CD4-positive, alpha-beta T cell (primary cell): ENCODE measurements at regions not wholly inside any gene's neighbourhood (a gene's known extent, or its start where the extent isn't known, plus 50 kb on each side); places are given as distances from the start of the nearest gene placed in this dataset.

Experiments
- ATAC-seq: fragments of 200-7000 bp; cut with Tn5 transposase; one replicate; pipeline ENCODE4 v1.10.0; 2022; ENCODE audit warnings: mild to moderate bottlenecking; ENCODE audit not compliant: poor library complexity
- CTCF ChIA-PET: fragments of 350-600 bp; sonication (Branson Sonifier 250); formaldehyde crosslinking; loops from one replicate; lab custom pipeline; 2021; ENCODE audit warnings: antibody characterized with exemption, inconsistent platforms; lab: Charles Lee
- POLR2A ChIA-PET: fragments of 350-600 bp; sonication (Branson Sonifier 250); formaldehyde crosslinking; loops from one replicate; lab custom pipeline; 2021; ENCODE audit warnings: antibody characterized with exemption, inconsistent platforms; lab: Charles Lee
- DNase-seq, 14 experiments: peaks; one replicate each; pipeline ENCODE4 v3.0.0-alpha.2; 2013 to 2020; ENCODE audit warnings: mixed read lengths in 2 of 14
- H3K27ac ChIP-seq, 2 donors: one replicate each; pipeline versions ENCODE4 v1.5.1 to v1.7.0; 2013; ENCODE audit warnings: low read length in 2 of 2, low read depth in 1 of 2, mild to moderate bottlenecking in 1 of 2
- H3K27me3 ChIP-seq, 2 experiments: 1 replicate in 1 of 2; 2 replicates in 1 of 2; pipeline versions ENCODE4 v1.6.1 to v1.7.0; 2013; ENCODE audit warnings: low read length in 2 of 2, control low read depth in 1 of 2, mild to moderate bottlenecking in 1 of 2, moderate library complexity in 1 of 2; ENCODE audit not compliant: insufficient read depth in 2 of 2, control insufficient read depth in 1 of 2
- H3K36me3 ChIP-seq: one replicate; pipeline ENCODE4 v1.6.1; 2013; ENCODE audit warnings: low read length, control low read depth; ENCODE audit not compliant: insufficient read depth
- H3K4me1 ChIP-seq: one replicate; pipeline ENCODE4 v1.6.1; 2013; ENCODE audit warnings: low read length, control low read depth; ENCODE audit not compliant: insufficient read depth
- H3K4me3 ChIP-seq: one replicate; pipeline ENCODE4 v1.5.1; 2013; ENCODE audit warnings: mild to moderate bottlenecking, low read length, moderate library complexity
- H3K9me3 ChIP-seq, 2 experiments: 1 replicate in 1 of 2; 2 replicates in 1 of 2; pipeline versions ENCODE4 v1.6.1 to v1.7.0; 2013; ENCODE audit warnings: low read length in 2 of 2, mild to moderate bottlenecking in 2 of 2, control low read depth in 1 of 2, moderate library complexity in 1 of 2; ENCODE audit not compliant: control insufficient read depth in 1 of 2, insufficient read depth in 1 of 2
- H3K27ac Mint-ChIP-seq: one replicate; pipeline ENCODE4 v1.8.0; 2020; ENCODE audit warnings: mixed read lengths
- H3K27me3 Mint-ChIP-seq: one replicate; pipeline ENCODE4 v1.8.0; 2021; ENCODE audit warnings: mixed read lengths
- H3K36me3 Mint-ChIP-seq: one replicate; pipeline ENCODE4 v1.8.0; 2021; ENCODE audit warnings: low read depth, mixed read lengths
- H3K4me1 Mint-ChIP-seq: one replicate; pipeline ENCODE4 v1.8.0; 2021; ENCODE audit warnings: low read depth, mixed read lengths
- H3K4me3 Mint-ChIP-seq: one replicate; pipeline ENCODE4 v1.8.0; 2020; ENCODE audit warnings: mild to moderate bottlenecking, mixed read lengths
- H3K9me3 Mint-ChIP-seq: one replicate; pipeline ENCODE4 v1.8.0; 2020; ENCODE audit warnings: mixed read lengths
- intact Hi-C, 2 experiments: fragments of 100-400 bp; cut with DNase I in 1 of 2; cut with micrococcal nuclease in 1 of 2; formaldehyde crosslinking; loops; one replicate each; pipeline versions ENCODE4 v1.15.1 to v1.9.0; 2023 to 2025; cut with DNase I, micrococcal nuclease
- TF ChIP-seq, protein P1 (sequence below): fragments of 200-600 bp; IDR thresholded peaks from one replicate; pipeline ENCODE4 v1.8.0; 2022; ENCODE audit warnings: antibody characterized with exemption, mild to moderate bottlenecking

DNA sequence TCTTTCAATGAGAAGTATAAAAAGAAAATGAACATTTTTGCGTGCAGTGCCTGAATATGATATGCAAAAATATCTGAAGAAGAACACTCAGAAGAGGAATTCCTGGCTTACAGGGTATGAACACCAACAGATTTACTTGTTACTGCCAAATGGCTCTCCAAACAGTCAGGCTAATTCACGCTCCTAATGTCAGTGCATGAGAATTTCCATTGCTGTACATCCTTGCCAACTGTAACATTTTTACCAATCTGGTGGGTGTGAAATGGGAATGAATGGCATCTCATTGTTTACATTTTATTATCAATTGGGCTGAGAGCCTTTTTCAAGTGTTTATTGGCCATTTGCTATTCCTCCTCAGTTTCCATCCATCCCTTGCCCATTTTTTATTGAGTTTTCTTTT lies 365.3 kb upstream of the MAP3K7 start:
- ATAC-seq, result no peak
- no peaks in the 10 kb centered on the region for H3K4me1 Mint-ChIP-seq
- H3K27me3 Mint-ChIP-seq, result no peaks in the 10 kb centered on the region
- Histone ChIP-seq H3K27ac (no peak overlapping the region), H3K4me3 (no peak overlapping the region), H3K9me3 (no peaks in the 10 kb centered on the region), H3K27me3 (no peaks in the 10 kb centered on the region), H3K36me3 (no peaks in the 10 kb centered on the region), H3K4me1 (no peaks in the 10 kb centered on the region)
- DNase-seq, result no peak
- H3K9me3 Mint-ChIP-seq, result no peaks in the 10 kb centered on the region
- H3K27ac Mint-ChIP-seq, result no peak overlapping the region
- CTCF ChIA-PET, result no interaction called here
- TF ChIP-seq, protein P1, sequence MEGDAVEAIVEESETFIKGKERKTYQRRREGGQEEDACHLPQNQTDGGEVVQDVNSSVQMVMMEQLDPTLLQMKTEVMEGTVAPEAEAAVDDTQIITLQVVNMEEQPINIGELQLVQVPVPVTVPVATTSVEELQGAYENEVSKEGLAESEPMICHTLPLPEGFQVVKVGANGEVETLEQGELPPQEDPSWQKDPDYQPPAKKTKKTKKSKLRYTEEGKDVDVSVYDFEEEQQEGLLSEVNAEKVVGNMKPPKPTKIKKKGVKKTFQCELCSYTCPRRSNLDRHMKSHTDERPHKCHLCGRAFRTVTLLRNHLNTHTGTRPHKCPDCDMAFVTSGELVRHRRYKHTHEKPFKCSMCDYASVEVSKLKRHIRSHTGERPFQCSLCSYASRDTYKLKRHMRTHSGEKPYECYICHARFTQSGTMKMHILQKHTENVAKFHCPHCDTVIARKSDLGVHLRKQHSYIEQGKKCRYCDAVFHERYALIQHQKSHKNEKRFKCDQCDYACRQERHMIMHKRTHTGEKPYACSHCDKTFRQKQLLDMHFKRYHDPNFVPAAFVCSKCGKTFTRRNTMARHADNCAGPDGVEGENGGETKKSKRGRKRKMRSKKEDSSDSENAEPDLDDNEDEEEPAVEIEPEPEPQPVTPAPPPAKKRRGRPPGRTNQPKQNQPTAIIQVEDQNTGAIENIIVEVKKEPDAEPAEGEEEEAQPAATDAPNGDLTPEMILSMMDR, result no peak
- POLR2A ChIA-PET, result no interaction called here
- H3K4me3 Mint-ChIP-seq, result no peak overlapping the region
- H3K36me3 Mint-ChIP-seq, result no peaks in the 10 kb centered on the region
- intact Hi-C loops, result no loop called here

DNA sequence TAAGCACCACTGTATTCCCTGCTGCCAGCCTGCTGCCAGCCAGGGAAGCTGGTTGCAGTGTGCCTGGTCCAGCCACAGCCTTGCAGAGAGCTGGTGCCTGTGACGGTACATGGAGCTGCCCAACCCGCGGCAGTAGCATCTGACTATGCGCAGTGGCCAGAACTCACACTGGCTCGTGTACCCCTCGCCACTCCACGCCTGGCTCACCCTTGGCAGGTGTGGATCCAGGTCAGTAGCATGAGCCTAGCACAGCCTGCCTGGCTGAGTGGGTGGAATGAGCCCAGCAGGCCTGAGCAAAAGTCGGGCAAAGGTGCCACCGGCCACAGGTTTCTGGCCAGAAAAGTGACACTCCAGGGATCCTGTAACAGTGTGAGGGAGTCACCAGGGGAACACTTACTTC lies 361.7 kb upstream of the MAP3K7 start:
- Mint-ChIP-seq H3K4me1 (no peaks in the 10 kb centered on the region), H3K27ac (no peak overlapping the region), H3K36me3 (no peaks in the 10 kb centered on the region), H3K27me3 (no peaks in the 10 kb centered on the region), H3K4me3 (no peak overlapping the region), H3K9me3 (no peaks in the 10 kb centered on the region)
- ATAC-seq (no peak), DNase-seq (no peak)
- POLR2A ChIA-PET, result no interaction called here
- H3K4me1 ChIP-seq, result no peaks in the 10 kb centered on the region
- H3K27me3 ChIP-seq, result no peaks in the 10 kb centered on the region
- CTCF ChIA-PET, result no interaction called here
- H3K27ac ChIP-seq, result no peak overlapping the region
- no peak overlapping the region for H3K4me3 ChIP-seq
- H3K36me3 ChIP-seq, result no peaks in the 10 kb centered on the region
- intact Hi-C loops, result no loop called here
- TF ChIP-seq, protein P1, result no peak
- H3K9me3 ChIP-seq, result no peaks in the 10 kb centered on the region

DNA sequence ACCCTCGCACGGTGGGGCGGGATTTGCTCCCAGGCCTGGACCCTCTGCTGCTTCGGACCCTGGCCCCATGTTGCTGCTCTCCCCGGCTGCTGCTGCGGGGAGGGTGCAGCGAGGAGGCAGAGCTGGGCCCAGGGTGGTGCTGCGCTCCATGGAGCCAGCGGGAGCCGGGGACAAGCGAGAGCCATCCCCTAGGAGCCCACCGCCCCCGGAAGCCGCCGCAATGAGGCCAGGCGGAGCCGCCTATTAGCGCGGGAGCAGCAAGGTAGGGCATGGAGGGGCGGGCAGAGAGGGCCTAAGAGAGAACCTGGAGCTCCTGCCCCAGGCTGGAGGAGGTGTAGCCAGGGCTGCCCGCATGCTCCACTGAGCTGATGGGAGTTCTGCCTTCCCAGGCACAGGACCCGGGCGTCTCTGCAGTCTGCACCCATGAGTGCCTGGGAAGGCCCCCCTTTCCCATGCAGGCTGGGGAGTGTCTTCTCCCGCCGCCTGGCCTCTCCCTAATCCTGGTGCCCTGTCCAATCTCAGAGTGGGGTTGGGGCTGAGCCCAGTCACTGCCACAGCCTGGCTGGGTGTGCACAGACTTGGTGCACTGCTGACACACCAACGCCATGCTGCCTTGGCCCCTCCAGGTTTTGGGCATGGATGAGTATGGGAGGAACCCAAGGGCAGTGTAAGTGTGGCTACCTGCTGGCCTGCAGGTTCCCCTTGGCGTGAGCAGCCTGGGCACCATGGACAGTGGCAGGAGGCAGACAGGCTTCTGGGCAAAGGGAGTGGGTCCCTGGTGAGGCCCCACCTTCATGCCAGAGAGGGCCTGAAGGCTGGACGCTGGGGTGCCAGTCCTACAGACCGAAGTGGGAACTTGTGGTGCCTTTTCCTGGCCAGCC lies 360.6 kb upstream of the MAP3K7 start:
- no peak for DNase-seq
- CTCF ChIA-PET, result no interaction called here
- no peaks in the 10 kb centered on the region for H3K27me3 ChIP-seq
- H3K4me3 Mint-ChIP-seq, result no peak overlapping the region
- H3K36me3 ChIP-seq, result no peaks in the 10 kb centered on the region
- intact Hi-C loops, result no loop called here
- POLR2A ChIA-PET, result no interaction called here
- no peaks in the 10 kb centered on the region for H3K4me1 ChIP-seq
- H3K27ac Mint-ChIP-seq, result no peak overlapping the region
- H3K4me3 ChIP-seq, result no peak overlapping the region
- no peak overlapping the region for H3K27ac ChIP-seq
- H3K4me1 Mint-ChIP-seq, result no peaks in the 10 kb centered on the region
- ATAC-seq, result no peak
- no peaks in the 10 kb centered on the region for H3K9me3 Mint-ChIP-seq
- TF ChIP-seq, protein P1, result no peak
- no peaks in the 10 kb centered on the region for H3K27me3 Mint-ChIP-seq
- no peaks in the 10 kb centered on the region for H3K36me3 Mint-ChIP-seq
- no peaks in the 10 kb centered on the region for H3K9me3 ChIP-seq
